Left ventricle myocardium inferior (tissue), 1 donor: ENCODE measurements at regions not wholly inside any gene's neighbourhood (a gene's known extent, or its start where the extent isn't known, plus 50 kb on each side); places are given as distances from the start of the nearest gene placed in this dataset.

ENCODE experiments used
- DNase-seq: peaks from one replicate; pipeline ENCODE4 v3.0.0-alpha.2; 2020
- H3K27ac ChIP-seq: fragments of 200-600 bp; replicated peaks from 2 replicates; pipeline ENCODE4 v1.8.0; 2021
- H3K27me3 ChIP-seq: fragments of 200-600 bp; 2 replicates; pipeline ENCODE4 v1.8.0; 2021; ENCODE audit warnings: low read depth
- H3K36me3 ChIP-seq: fragments of 200-600 bp; 2 replicates; pipeline ENCODE4 v1.8.0; 2021
- H3K4me1 ChIP-seq: fragments of 200-600 bp; 2 replicates; pipeline ENCODE4 v1.8.0; 2021
- H3K4me3 ChIP-seq: fragments of 200-600 bp; 2 replicates; pipeline ENCODE4 v1.8.0; 2021; ENCODE audit warnings: mild to moderate bottlenecking, moderate library complexity
- H3K9me3 ChIP-seq: fragments of 200-600 bp; replicated peaks from 2 replicates; pipeline ENCODE4 v1.8.0; 2021
- intact Hi-C: fragments of 100-400 bp; cut with micrococcal nuclease; formaldehyde crosslinking; loops from one replicate; pipeline ENCODE4 v1.11.0; 2022
- TF ChIP-seq, protein P1 (sequence below): fragments of 200-600 bp; IDR thresholded peaks from 2 replicates; pipeline ENCODE4 v1.8.0; 2021; ENCODE audit warnings: antibody characterized with exemption, mild to moderate bottlenecking, borderline replicate concordance
- donor health status: DM: no; HTN: yes; CAD: no; lungs with severe emphysema.

DNA sequence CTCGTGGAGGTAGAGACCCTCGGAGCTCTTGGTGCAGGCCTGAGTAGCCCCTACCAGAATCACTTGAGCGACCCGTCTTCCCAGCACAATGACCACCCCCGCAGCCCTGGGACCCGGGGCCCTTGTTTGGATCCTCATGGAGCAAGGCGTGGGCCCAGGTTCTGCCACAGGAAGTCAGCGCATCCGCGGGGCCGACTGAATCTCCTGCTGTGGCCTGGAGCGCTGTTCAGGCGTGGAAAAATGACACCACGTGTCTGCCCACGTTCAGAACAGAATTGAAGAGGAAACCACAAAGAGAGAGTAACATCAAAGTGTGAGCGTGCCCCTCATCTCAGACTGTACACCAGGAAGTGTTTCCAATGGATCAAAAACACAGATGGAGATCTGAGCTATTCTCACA, 1479.2 kb downstream of the TBC1D22A start:
- TF ChIP-seq, protein P1, sequence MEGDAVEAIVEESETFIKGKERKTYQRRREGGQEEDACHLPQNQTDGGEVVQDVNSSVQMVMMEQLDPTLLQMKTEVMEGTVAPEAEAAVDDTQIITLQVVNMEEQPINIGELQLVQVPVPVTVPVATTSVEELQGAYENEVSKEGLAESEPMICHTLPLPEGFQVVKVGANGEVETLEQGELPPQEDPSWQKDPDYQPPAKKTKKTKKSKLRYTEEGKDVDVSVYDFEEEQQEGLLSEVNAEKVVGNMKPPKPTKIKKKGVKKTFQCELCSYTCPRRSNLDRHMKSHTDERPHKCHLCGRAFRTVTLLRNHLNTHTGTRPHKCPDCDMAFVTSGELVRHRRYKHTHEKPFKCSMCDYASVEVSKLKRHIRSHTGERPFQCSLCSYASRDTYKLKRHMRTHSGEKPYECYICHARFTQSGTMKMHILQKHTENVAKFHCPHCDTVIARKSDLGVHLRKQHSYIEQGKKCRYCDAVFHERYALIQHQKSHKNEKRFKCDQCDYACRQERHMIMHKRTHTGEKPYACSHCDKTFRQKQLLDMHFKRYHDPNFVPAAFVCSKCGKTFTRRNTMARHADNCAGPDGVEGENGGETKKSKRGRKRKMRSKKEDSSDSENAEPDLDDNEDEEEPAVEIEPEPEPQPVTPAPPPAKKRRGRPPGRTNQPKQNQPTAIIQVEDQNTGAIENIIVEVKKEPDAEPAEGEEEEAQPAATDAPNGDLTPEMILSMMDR, result no peak
- Histone ChIP-seq H3K9me3 (no peaks in the 10 kb centered on the region), H3K4me3 (no peak overlapping the region), H3K27ac (no peak overlapping the region), H3K36me3 (no peaks in the 10 kb centered on the region), H3K27me3 (peaks cover 87% of the 10 kb centered on the region), H3K4me1 (no peaks in the 10 kb centered on the region)
- no peak for DNase-seq
- intact Hi-C loops, result no loop called here

DNA sequence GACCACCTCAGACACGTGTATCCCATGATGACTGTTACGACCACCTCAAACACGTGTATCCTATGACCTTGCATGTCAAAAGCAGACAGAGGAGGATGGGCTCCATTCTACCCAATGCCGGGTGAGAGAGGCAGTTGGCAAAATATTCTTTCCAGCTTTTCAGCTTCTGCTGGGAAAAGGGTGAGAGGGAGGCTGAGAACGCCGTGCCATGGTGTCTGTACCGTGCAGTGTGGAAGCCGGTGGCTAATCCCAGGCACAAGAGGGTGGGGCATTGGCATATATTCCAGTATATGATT, 1478.4 kb downstream of the TBC1D22A start:
- H3K9me3 ChIP-seq, result no peaks in the 10 kb centered on the region
- H3K27me3 ChIP-seq, result peaks cover 85% of the 10 kb centered on the region
- H3K4me1 ChIP-seq, result no peaks in the 10 kb centered on the region
- intact Hi-C loops, result no loop called here
- TF ChIP-seq, protein P1, result no peak
- no peaks in the 10 kb centered on the region for H3K36me3 ChIP-seq
- DNase-seq, result no peak
- H3K4me3 ChIP-seq, result no peak overlapping the region
- no peak overlapping the region for H3K27ac ChIP-seq

DNA sequence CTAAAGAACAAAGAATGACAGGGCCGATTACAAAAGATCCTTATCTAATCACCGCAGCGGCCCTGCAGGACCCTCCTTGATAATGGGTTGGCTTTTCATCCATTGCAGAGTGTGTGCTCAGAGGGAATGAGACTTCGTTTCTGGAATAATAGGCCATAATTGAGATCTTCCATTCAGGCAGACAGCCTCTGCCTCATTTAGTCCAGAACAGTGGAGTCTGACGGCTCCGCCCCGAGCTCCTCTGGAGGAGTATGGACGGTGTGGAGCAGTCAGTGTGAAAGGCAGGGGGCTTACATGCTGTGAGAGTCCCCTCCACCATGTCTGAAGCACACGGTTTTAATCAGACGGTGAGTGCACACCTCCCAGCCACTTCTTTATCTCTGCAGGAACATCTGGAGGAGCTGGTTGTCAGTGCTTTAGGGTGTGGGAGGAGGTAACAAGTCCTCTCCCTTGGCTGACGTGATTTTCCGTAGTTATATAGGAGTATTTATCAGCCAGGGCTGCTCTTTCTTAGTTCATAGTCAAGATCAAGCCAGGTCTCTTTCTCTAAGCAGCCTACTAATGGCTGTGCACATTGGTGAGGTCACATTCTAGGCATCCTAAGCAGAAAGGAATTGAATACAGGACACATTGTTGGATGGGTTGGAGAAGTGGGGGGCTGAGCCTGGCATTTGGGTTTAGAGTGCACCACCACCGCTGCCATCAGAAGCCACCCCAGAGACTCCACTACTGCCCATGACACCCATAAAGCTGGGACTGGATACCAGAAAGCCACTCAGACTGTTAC, 1477.9 kb downstream of the TBC1D22A start:
- H3K4me3 ChIP-seq, result no peak overlapping the region
- H3K4me1 ChIP-seq, result no peaks in the 10 kb centered on the region
- H3K27ac ChIP-seq, result no peak overlapping the region
- no peaks in the 10 kb centered on the region for H3K9me3 ChIP-seq
- peaks cover 84% of the 10 kb centered on the region for H3K27me3 ChIP-seq
- intact Hi-C loops, result no loop called here
- no peak for DNase-seq
- TF ChIP-seq, protein P1, result no peak
- no peaks in the 10 kb centered on the region for H3K36me3 ChIP-seq

DNA sequence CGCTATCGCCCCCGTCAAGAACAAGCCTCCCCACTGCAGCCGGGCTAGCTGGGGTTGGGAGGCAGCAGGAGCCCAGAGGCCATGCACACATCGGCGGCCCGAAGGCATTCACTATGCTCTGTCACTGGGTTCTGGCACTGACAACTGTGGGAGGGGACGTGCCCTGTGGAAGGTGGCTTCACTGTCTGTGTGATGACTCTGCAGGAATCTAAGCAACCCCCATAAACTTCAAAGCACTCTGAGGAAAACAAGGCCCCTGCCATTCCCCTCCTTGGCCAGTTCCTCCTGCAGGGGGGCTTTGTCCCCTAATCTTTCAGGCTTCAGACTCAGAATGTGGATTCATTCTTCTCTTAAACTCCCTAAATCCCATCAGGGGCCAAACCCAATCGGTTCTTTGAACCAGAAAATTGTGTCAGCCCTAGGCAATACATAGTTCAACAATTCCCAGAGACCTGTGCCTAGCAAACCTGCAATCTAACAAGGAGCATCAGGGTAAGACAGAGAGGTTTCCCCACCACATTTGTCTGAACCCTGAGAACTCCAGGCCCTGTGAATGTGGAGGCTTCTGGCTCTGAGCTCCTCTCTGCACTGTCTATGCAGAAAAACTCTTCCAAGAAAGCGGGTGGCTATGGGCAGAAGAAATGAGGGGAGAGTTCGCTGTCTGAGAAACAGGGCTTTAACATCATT, 1477.2 kb downstream of the TBC1D22A start:
- Histone ChIP-seq H3K27ac (no peak overlapping the region), H3K4me3 (no peak overlapping the region), H3K9me3 (no peaks in the 10 kb centered on the region), H3K36me3 (no peaks in the 10 kb centered on the region), H3K27me3 (peaks cover 77% of the 10 kb centered on the region), H3K4me1 (no peaks in the 10 kb centered on the region)
- intact Hi-C loops, result no loop called here
- DNase-seq, result no peak
- TF ChIP-seq, protein P1, result no peak

DNA sequence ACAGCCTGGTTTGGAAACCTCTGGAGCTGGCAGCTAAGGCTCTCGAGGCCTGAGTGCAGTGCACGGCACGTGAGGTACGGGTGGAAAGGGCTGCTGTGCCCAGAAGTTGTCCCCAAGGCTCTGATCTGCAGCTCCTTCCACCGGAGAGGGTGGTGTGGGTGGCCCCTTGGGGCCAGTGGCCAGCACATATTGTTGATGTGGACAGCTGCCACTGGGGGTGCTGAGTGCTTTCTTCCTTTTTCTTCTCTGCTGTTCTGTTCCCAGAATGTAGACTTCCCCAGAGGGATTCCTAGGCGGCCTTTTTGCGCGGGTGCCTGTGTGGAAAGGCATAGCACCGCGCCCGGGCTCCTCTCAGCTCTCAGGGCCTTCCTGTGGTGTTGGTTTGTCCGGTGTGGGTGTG, 1476.5 kb downstream of the TBC1D22A start:
- TF ChIP-seq, protein P1, result no peak
- Histone ChIP-seq H3K4me1 (no peaks in the 10 kb centered on the region), H3K9me3 (peaks cover 6% of the 10 kb centered on the region), H3K4me3 (no peak overlapping the region), H3K27me3 (peaks cover 71% of the 10 kb centered on the region), H3K27ac (no peak overlapping the region), H3K36me3 (no peaks in the 10 kb centered on the region)
- no peak for DNase-seq
- intact Hi-C loops, result no loop called here
